K562 (cell line): ENCODE measurements at regions not wholly inside any gene's neighbourhood (a gene's known extent, or its start where the extent isn't known, plus 50 kb on each side); places are given as distances from the start of the nearest gene placed in this dataset.

Experiments
- CBX5 ChIP-seq: IDR thresholded peaks from 2 replicates; pipeline ENCODE4 v1.6.1; 2014; ENCODE audit warnings: low read depth, borderline replicate concordance
- EWSR1 ChIP-seq: fragments of 450-650 bp; IDR thresholded peaks from 2 replicates; pipeline ENCODE4 v1.6.1; 2018; ENCODE audit warnings: borderline replicate concordance, mild to moderate bottlenecking, low read depth, moderate library complexity; ENCODE audit not compliant: partially characterized antibody
- FOXK1 ChIP-seq: sonication (generic); formaldehyde crosslinking; IDR thresholded peaks from 2 replicates; pipeline ENCODE4 v1.8.0; 2022; ENCODE audit warnings: missing genetic modification reagents, mild to moderate bottlenecking, borderline replicate concordance
- GTF2F1 ChIP-seq: IDR thresholded peaks from 2 replicates; pipeline ENCODE4 v1.6.1; 2011; ENCODE audit warnings: low read depth, low read length, improper control_type of control experiment
- HDAC8 ChIP-seq: fragments of 450-650 bp; IDR thresholded peaks from 2 replicates; pipeline ENCODE4 v1.6.1; 2016; ENCODE audit warnings: mild to moderate bottlenecking, missing genetic modification characterization, moderate library complexity, missing compliant biosample characterization
- JUN ChIP-seq, 2 experiments: sonication (generic) in 1 of 2; formaldehyde crosslinking in 1 of 2; IDR thresholded peaks; 2 replicates each; pipeline versions ENCODE4 v1.6.1 to v1.8.0; 2012 to 2022; ENCODE audit warnings: borderline replicate concordance in 2 of 2, mild to moderate bottlenecking in 2 of 2, improper control_type of control experiment in 1 of 2, low read depth in 1 of 2, low read length in 1 of 2, missing genetic modification reagents in 1 of 2
- JUNB ChIP-seq: fragments of 450-650 bp; formaldehyde crosslinking; conservative IDR thresholded peaks from 2 replicates; pipeline ENCODE4 v1.4.0; 2020; ENCODE audit warnings: mild to moderate bottlenecking
- L3MBTL2 ChIP-seq: fragments of 450-650 bp; IDR thresholded peaks from 2 replicates; pipeline ENCODE4 v1.6.1; 2016; ENCODE audit warnings: mild to moderate bottlenecking, moderate library complexity
- NFIC ChIP-seq: fragments of 450-650 bp; IDR thresholded peaks from 2 replicates; pipeline ENCODE4 v1.6.1; 2017; ENCODE audit warnings: mild to moderate bottlenecking, inconsistent platforms
- POLR2A ChIP-seq: fragments of 450-650 bp; conservative IDR thresholded peaks from 2 replicates; pipeline ENCODE4 v1.6.1; 2016
- POLR2AphosphoS5 ChIP-seq: IDR thresholded peaks from 2 replicates; pipeline ENCODE4 v1.6.1; 2011; ENCODE audit warnings: mild to moderate bottlenecking, low read depth, low read length, moderate library complexity; ENCODE audit not compliant: control insufficient read depth, insufficient read depth
- SIN3A ChIP-seq, 2 experiments: fragments of 150-350 bp in 1 of 2; IDR thresholded peaks; 2 replicates each; pipeline ENCODE4 v1.6.1; 2011 to 2016; ENCODE audit warnings: borderline replicate concordance in 2 of 2, low read depth in 2 of 2, low read length in 2 of 2, mild to moderate bottlenecking in 2 of 2, moderate library complexity in 2 of 2; ENCODE audit not compliant: control insufficient read depth in 1 of 2
- TF ChIP-seq, protein P1 (sequence below): fragments of 250-450 bp; sonication (Bioruptor Pico); IDR thresholded peaks from 2 replicates; pipeline ENCODE4 v1.5.0; 2022; ENCODE audit warnings: mild to moderate bottlenecking
- TF ChIP-seq, protein P2 (sequence below), 3 experiments: IDR thresholded peaks in 2 of 3; conservative IDR thresholded peaks in 1 of 3; 2 replicates each; pipeline ENCODE4 v1.5.1; 2011 to 2012; ENCODE audit warnings: low read length in 3 of 3, mild to moderate bottlenecking in 3 of 3, control low read depth in 2 of 3, improper control_type of control experiment in 1 of 3, inconsistent platforms in 1 of 3, low read depth in 1 of 3, mixed read lengths in 1 of 3, moderate library complexity in 1 of 3; ENCODE audit not compliant: insufficient read depth in 2 of 3

DNA sequence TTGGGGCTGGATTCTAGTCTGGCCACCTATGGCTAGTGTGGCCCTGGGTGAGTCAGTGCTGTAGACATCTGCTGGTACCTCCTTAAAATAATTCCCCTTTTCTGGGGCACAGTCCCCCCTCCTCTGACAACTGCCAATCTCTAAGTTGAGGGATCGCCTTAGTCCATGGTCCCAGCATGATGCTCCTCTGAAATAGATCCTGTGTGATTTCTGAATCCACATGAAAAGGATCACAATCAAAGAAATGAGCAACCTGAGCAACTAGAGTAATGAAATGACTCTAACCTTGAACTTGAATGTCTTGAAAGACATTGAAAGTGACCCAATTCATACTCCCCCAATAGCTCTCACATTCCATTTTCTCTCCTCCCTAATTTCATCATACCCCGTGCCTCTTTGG, 332.5 kb downstream of the VRK1 start:
- TF ChIP-seq L3MBTL2 (no peak), JUNB (CRISPR knock-in tag) (no peak), HDAC8 (tag) (no peak), JUN (IDR thresholded peaks at IDR 0.05; ENCODE audit: borderline replicate concordance, low read depth, low read length) (no peak), JUN (CRISPR knock-in tag; IDR thresholded peaks at IDR 0.05; ENCODE audit: borderline replicate concordance) (no peak), GTF2F1 (no peak), CBX5 (no peak), NFIC (no peak), FOXK1 (no peak), POLR2AphosphoS5 (no peak), POLR2A (no peak), SIN3A (IDR thresholded peaks at IDR 0.05; ENCODE audit: borderline replicate concordance in 2 of 2, control insufficient read depth in 1 of 2, low read depth in 2 of 2, low read length in 2 of 2) (no peak), EWSR1 (no peak)
- TF ChIP-seq, protein P1, sequence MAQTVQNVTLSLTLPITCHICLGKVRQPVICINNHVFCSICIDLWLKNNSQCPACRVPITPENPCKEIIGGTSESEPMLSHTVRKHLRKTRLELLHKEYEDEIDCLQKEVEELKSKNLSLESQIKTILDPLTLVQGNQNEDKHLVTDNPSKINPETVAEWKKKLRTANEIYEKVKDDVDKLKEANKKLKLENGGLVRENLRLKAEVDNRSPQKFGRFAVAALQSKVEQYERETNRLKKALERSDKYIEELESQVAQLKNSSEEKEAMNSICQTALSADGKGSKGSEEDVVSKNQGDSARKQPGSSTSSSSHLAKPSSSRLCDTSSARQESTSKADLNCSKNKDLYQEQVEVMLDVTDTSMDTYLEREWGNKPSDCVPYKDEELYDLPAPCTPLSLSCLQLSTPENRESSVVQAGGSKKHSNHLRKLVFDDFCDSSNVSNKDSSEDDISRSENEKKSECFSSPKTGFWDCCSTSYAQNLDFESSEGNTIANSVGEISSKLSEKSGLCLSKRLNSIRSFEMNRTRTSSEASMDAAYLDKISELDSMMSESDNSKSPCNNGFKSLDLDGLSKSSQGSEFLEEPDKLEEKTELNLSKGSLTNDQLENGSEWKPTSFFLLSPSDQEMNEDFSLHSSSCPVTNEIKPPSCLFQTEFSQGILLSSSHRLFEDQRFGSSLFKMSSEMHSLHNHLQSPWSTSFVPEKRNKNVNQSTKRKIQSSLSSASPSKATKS = no peak
- TF ChIP-seq, protein P2, sequence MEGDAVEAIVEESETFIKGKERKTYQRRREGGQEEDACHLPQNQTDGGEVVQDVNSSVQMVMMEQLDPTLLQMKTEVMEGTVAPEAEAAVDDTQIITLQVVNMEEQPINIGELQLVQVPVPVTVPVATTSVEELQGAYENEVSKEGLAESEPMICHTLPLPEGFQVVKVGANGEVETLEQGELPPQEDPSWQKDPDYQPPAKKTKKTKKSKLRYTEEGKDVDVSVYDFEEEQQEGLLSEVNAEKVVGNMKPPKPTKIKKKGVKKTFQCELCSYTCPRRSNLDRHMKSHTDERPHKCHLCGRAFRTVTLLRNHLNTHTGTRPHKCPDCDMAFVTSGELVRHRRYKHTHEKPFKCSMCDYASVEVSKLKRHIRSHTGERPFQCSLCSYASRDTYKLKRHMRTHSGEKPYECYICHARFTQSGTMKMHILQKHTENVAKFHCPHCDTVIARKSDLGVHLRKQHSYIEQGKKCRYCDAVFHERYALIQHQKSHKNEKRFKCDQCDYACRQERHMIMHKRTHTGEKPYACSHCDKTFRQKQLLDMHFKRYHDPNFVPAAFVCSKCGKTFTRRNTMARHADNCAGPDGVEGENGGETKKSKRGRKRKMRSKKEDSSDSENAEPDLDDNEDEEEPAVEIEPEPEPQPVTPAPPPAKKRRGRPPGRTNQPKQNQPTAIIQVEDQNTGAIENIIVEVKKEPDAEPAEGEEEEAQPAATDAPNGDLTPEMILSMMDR (IDR thresholded peaks at IDR 0.05 in 2 of 3, conservative IDR thresholded peaks at IDR 0.05 in 1 of 3; ENCODE audit: insufficient read depth in 2 of 3, low read depth in 1 of 3, low read length in 3 of 3) = no peak
